Activated T-cell treated with anti-CD3 and anti-CD28 coated beads, Interleukin-2, amount 50 U/mL, for 24 hours (primary cell): ENCODE measurements at regions not wholly inside any gene's neighbourhood (a gene's known extent, or its start where the extent isn't known, plus 50 kb on each side); places are given as distances from the start of the nearest gene placed in this dataset.

Experiments
- DNase-seq: peaks from one replicate; pipeline ENCODE4 v3.0.0-alpha.2; 2020
- H3K27ac Mint-ChIP-seq: 2 replicates; pipeline ENCODE4 v1.8.0; 2020; ENCODE audit warnings: mild to moderate bottlenecking, mixed read lengths
- H3K27me3 Mint-ChIP-seq: 2 replicates; pipeline ENCODE4 v1.8.0; 2020; ENCODE audit warnings: mixed read lengths
- H3K36me3 Mint-ChIP-seq: 2 replicates; pipeline ENCODE4 v1.8.0; 2020; ENCODE audit warnings: low read depth, mixed read lengths
- H3K4me1 Mint-ChIP-seq: 2 replicates; pipeline ENCODE4 v1.8.0; 2020; ENCODE audit warnings: low read depth, mixed read lengths
- H3K4me3 Mint-ChIP-seq: 2 replicates; pipeline ENCODE4 v1.8.0; 2020; ENCODE audit warnings: mild to moderate bottlenecking, moderate library complexity, mixed read lengths
- H3K9me3 Mint-ChIP-seq: 2 replicates; pipeline ENCODE4 v1.8.0; 2020; ENCODE audit warnings: mixed read lengths

DNA sequence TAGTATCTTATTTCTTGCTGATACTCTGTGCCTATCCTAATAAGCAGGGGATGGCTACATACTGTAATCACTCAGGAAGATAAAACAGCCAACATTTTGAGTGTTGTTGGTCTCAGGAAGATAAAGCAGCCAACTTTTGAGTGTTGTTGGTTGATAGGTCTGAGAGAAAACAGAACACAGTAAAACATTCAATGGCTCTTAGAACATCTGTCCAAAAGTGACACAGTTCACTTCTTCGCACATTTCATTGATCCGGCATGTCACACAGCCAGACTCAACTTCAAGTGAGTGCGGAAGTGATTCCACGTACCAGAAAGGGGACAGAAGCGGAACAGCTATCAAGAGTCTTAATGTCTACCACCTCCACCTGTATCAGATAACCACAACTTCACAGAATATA, 87.3 kb upstream of the DMD start:
- Mint-ChIP-seq H3K9me3 (no peaks in the 10 kb centered on the region), H3K4me1 (no peaks in the 10 kb centered on the region), H3K4me3 (no peak overlapping the region), H3K27me3 (peaks cover 7% of the 10 kb centered on the region), H3K36me3 (no peaks in the 10 kb centered on the region), H3K27ac (no peak overlapping the region)
- no peak for DNase-seq

DNA sequence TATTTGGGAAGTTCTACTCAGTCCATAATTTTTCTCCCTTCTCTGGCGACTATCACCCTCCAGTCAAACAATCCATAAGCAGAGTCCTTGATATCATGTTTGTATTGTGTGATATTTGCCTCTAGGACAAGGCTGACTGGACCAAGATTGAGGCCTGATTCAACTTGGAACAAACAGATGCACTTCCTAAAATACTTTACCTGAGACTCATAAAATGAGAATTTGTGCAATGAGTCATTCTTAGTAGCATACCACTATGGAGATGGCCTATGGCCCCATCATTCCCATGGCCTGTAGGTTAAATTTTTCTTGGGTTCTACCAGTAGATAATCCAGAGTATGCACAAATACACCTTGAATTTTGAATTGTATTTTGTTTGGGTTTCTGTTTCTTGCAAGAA, 74.2 kb upstream of the DMD start:
- no peaks in the 10 kb centered on the region for H3K36me3 Mint-ChIP-seq
- no peaks in the 10 kb centered on the region for H3K4me1 Mint-ChIP-seq
- peaks cover 9% of the 10 kb centered on the region for H3K27me3 Mint-ChIP-seq
- H3K4me3 Mint-ChIP-seq, result no peak overlapping the region
- peaks cover 4% of the 10 kb centered on the region for H3K9me3 Mint-ChIP-seq
- DNase-seq, result no peak
- no peak overlapping the region for H3K27ac Mint-ChIP-seq

DNA sequence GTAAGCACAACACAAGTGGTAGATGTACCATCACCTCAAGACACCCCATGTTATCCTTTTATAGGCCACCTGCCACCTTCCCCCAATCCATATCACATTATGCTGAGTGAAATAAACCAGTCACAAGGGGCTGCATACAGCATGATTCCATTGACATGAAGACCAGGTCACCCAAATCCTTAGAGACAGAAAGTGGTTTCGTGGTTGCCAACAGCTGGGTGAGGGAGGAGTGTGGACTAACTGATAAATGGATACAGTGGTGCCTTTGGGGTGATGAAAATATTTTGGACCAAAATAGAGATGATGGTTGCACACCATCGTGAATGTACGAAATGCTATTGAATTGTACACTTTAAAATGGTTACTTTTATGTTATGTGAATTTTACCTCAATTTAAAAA, 65.7 kb upstream of the DMD start:
- Mint-ChIP-seq H3K4me3 (no peak overlapping the region), H3K27ac (no peak overlapping the region), H3K4me1 (no peaks in the 10 kb centered on the region), H3K9me3 (peaks cover 1% of the 10 kb centered on the region), H3K36me3 (no peaks in the 10 kb centered on the region), H3K27me3 (peaks cover 2% of the 10 kb centered on the region)
- no peak for DNase-seq

DNA sequence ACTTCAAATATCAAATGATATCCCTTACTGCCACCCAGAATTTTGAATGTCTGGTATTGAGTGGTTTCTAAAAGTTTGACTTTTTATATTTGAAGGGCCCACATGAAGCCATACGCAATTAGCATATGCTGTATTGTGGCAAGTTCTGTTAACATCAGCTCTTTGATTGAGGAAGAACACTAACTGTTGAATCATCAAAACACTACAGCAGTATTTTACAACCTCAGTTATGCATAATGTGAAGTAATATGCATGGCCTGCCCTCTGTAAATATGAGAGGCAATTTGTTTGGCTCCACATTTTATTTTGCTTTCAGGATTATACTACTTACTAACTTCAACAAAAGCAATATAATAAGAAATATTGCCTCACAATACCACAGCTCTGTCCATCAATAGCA, 62.2 kb upstream of the DMD start:
- peaks cover 3% of the 10 kb centered on the region for H3K27me3 Mint-ChIP-seq
- no peaks in the 10 kb centered on the region for H3K4me1 Mint-ChIP-seq
- H3K4me3 Mint-ChIP-seq, result no peak overlapping the region
- H3K27ac Mint-ChIP-seq, result no peak overlapping the region
- no peaks in the 10 kb centered on the region for H3K36me3 Mint-ChIP-seq
- DNase-seq, result no peak
- H3K9me3 Mint-ChIP-seq, result no peaks in the 10 kb centered on the region

DNA sequence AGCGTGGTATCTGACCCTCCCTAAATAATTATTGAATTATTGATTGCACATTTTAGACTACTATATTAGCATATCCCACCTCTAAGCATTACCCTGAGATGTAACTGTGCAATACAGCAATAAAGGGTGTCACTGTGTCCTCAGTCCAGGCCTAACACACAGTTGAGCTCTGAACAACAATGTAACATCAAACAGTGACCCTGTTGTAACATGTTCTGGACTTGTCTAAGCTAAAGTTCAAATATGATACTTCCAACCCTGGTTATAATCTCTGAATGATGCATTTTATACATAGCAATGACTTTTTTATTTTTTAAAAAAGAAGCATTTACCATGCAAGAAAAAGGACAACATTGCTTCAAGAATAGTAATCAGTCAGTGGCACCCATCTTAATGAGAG, 61.6 kb upstream of the DMD start:
- Mint-ChIP-seq H3K27ac (no peak overlapping the region), H3K4me3 (no peak overlapping the region), H3K9me3 (no peaks in the 10 kb centered on the region), H3K4me1 (no peaks in the 10 kb centered on the region), H3K36me3 (no peaks in the 10 kb centered on the region), H3K27me3 (peaks cover 3% of the 10 kb centered on the region)
- no peak for DNase-seq
